ENCODE measurements at regions not wholly inside any gene's neighbourhood (a gene's known extent, or its start where the extent isn't known, plus 50 kb on each side); places are given as distances from the start of the nearest gene placed in this dataset.
"Not testable (repeated sequence)": the region's sequence is repeated elsewhere in the genome, so short reads cannot be mapped to it uniquely, and the experiment has no call there.

GRCh38 chr4:138113819-138114400 lies 128.2 kb downstream of the SLC7A11 start:
- Histone ChIP-seq H3K4me1 (ENCODE audit: control insufficient read depth in 3 of 3, insufficient read depth in 3 of 3, low read length in 3 of 3) (peaks cover 0 to 7% (median 3%) of the 10 kb centered on the region in 3 donors), H3K36me3 (ENCODE audit: control insufficient read depth in 3 of 3, insufficient read depth in 3 of 3, low read length in 3 of 3) (no peaks in the 10 kb centered on the region), H3K9me3 (ENCODE audit: control insufficient read depth in 3 of 3, low read length in 3 of 3) (no peaks in the 10 kb centered on the region), H3K27ac (ENCODE audit: low read depth, low read length) (no peak overlapping the region), H3K4me3 (ENCODE audit: low read length in 3 of 3) (no peak overlapping the region), H3K9ac (ENCODE audit: low read depth in 1 of 3, low read length in 3 of 3) (no peak overlapping the region), H3K27me3 (ENCODE audit: control insufficient read depth in 3 of 3, insufficient read depth in 3 of 3, low read length in 3 of 3) (no peaks in the 10 kb centered on the region)

DNA sequence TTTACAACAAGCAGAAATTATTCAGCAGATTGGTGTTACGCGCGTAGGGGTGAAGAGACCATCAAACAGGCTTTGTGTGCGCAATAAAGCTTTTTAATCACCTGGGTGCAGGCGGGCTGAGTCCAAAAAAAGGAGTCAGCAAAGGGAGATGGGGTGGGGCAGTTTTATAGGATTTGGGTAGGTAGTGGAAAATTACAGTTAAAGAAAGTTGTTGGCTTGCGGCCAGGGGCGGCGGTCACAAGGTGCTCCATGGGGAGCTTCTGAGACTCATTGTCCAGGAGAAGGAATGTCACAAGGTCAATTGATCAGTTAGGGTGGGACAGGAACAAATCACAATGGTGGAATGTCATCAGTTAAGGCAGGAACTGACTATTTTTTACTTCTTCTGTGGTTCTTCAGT lies 129.3 kb downstream of the SLC7A11 start:
- not testable (repeated sequence) for H3K36me3 ChIP-seq (ENCODE audit: control insufficient read depth in 3 of 3, insufficient read depth in 3 of 3, low read length in 3 of 3); H3K4me3 ChIP-seq (ENCODE audit: low read length in 3 of 3); H3K27me3 ChIP-seq (ENCODE audit: control insufficient read depth in 3 of 3, insufficient read depth in 3 of 3, low read length in 3 of 3); H3K9ac ChIP-seq (ENCODE audit: low read depth in 1 of 3, low read length in 3 of 3); H3K9me3 ChIP-seq (ENCODE audit: control insufficient read depth in 3 of 3, low read length in 3 of 3); H3K27ac ChIP-seq (ENCODE audit: low read depth, low read length); H3K4me1 ChIP-seq (ENCODE audit: control insufficient read depth in 3 of 3, insufficient read depth in 3 of 3, low read length in 3 of 3)

DNA sequence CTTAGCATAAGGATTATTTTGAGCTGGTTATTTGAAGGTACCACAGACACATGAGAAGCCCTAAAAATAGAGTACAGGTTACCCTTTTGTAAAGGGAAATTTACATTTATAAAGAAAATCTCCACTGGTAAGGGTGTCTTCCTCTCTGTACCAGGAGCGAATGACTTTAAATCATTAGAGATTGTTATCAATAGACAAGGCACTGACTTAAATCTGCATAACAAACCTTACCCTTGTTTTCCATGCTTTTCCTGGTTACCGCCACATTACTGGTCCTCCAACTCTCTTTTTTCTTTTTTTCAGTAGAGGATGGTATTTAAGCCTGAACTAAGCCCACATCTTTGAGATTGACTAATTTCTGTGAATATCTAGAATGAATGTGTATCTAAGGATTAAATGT lies 129.8 kb downstream of the SLC7A11 start:
- H3K36me3 ChIP-seq (ENCODE audit: control insufficient read depth in 3 of 3, insufficient read depth in 3 of 3, low read length in 3 of 3): no peaks in the 10 kb centered on the region
- H3K27ac ChIP-seq (ENCODE audit: low read depth, low read length): no peak overlapping the region

GRCh38 chr4:138111462-138112000 lies 130.6 kb downstream of the SLC7A11 start:
- Histone ChIP-seq H3K4me1 (ENCODE audit: control insufficient read depth in 3 of 3, insufficient read depth in 3 of 3, low read length in 3 of 3) (peaks cover 0 to 7% (median 3%) of the 10 kb centered on the region in 3 donors), H3K9ac (ENCODE audit: low read depth in 1 of 3, low read length in 3 of 3) (no peak overlapping the region)

More for the DNA sequence above, 129.8 kb downstream of the SLC7A11 start:
- Histone ChIP-seq H3K9ac (ENCODE audit: low read depth in 1 of 3, low read length in 3 of 3) (no peak overlapping the region), H3K27me3 (ENCODE audit: control insufficient read depth in 3 of 3, insufficient read depth in 3 of 3, low read length in 3 of 3) (no peaks in the 10 kb centered on the region), H3K4me1 (ENCODE audit: control insufficient read depth in 3 of 3, insufficient read depth in 3 of 3, low read length in 3 of 3) (peaks cover 0 to 7% (median 3%) of the 10 kb centered on the region in 3 donors), H3K4me3 (ENCODE audit: low read length in 3 of 3) (no peak overlapping the region), H3K9me3 (ENCODE audit: control insufficient read depth in 3 of 3, low read length in 3 of 3) (no peaks in the 10 kb centered on the region)

GRCh38 chr4:138110815-138111214 lies 131.3 kb downstream of the SLC7A11 start:
- H3K27me3 ChIP-seq (ENCODE audit: control insufficient read depth in 3 of 3, insufficient read depth in 3 of 3, low read length in 3 of 3): no peaks in the 10 kb centered on the region
- H3K9ac ChIP-seq (ENCODE audit: low read depth in 1 of 3, low read length in 3 of 3): no peak overlapping the region
- H3K36me3 ChIP-seq (ENCODE audit: control insufficient read depth in 3 of 3, insufficient read depth in 3 of 3, low read length in 3 of 3): no peaks in the 10 kb centered on the region
- no peaks in the 10 kb centered on the region for H3K9me3 ChIP-seq (ENCODE audit: control insufficient read depth in 3 of 3, low read length in 3 of 3)
- H3K4me1 ChIP-seq (ENCODE audit: control insufficient read depth in 3 of 3, insufficient read depth in 3 of 3, low read length in 3 of 3): peaks cover 0 to 7% (median 3%) of the 10 kb centered on the region in 3 donors
- no peak overlapping the region for H3K27ac ChIP-seq (ENCODE audit: low read depth, low read length)
- no peak overlapping the region for H3K4me3 ChIP-seq (ENCODE audit: low read length in 3 of 3)

More at GRCh38 chr4:138111462-138112000, 130.6 kb downstream of the SLC7A11 start:
- Histone ChIP-seq H3K9me3 (ENCODE audit: control insufficient read depth in 3 of 3, low read length in 3 of 3) (no peaks in the 10 kb centered on the region), H3K4me3 (ENCODE audit: low read length in 3 of 3) (no peak overlapping the region), H3K27me3 (ENCODE audit: control insufficient read depth in 3 of 3, insufficient read depth in 3 of 3, low read length in 3 of 3) (no peaks in the 10 kb centered on the region), H3K27ac (ENCODE audit: low read depth, low read length) (no peak overlapping the region), H3K36me3 (ENCODE audit: control insufficient read depth in 3 of 3, insufficient read depth in 3 of 3, low read length in 3 of 3) (no peaks in the 10 kb centered on the region)

GRCh38 chr4:138107023-138107422 lies 135.1 kb downstream of the SLC7A11 start:
- H3K27ac ChIP-seq (ENCODE audit: low read depth, low read length): no peak overlapping the region
- no peaks in the 10 kb centered on the region for H3K36me3 ChIP-seq (ENCODE audit: control insufficient read depth in 3 of 3, insufficient read depth in 3 of 3, low read length in 3 of 3)
- H3K4me3 ChIP-seq (ENCODE audit: low read length in 3 of 3): no peak overlapping the region
- H3K9ac ChIP-seq (ENCODE audit: low read depth in 1 of 3, low read length in 3 of 3): no peak overlapping the region
- H3K4me1 ChIP-seq (ENCODE audit: control insufficient read depth in 3 of 3, insufficient read depth in 3 of 3, low read length in 3 of 3): peaks cover 0 to 7% (median 7%) of the 10 kb centered on the region in 3 donors
- H3K9me3 ChIP-seq (ENCODE audit: control insufficient read depth in 3 of 3, low read length in 3 of 3): no peaks in the 10 kb centered on the region
- H3K27me3 ChIP-seq (ENCODE audit: control insufficient read depth in 3 of 3, insufficient read depth in 3 of 3, low read length in 3 of 3): no peaks in the 10 kb centered on the region

GRCh38 chr4:138105331-138105730 lies 136.8 kb downstream of the SLC7A11 start:
- Histone ChIP-seq H3K27ac (ENCODE audit: low read depth, low read length) (no peak overlapping the region), H3K4me3 (ENCODE audit: low read length in 3 of 3) (no peak overlapping the region), H3K9me3 (ENCODE audit: control insufficient read depth in 3 of 3, low read length in 3 of 3) (no peaks in the 10 kb centered on the region), H3K36me3 (ENCODE audit: control insufficient read depth in 3 of 3, insufficient read depth in 3 of 3, low read length in 3 of 3) (no peaks in the 10 kb centered on the region), H3K4me1 (ENCODE audit: control insufficient read depth in 3 of 3, insufficient read depth in 3 of 3, low read length in 3 of 3) (peaks cover 0 to 7% (median 4%) of the 10 kb centered on the region in 3 donors), H3K27me3 (ENCODE audit: control insufficient read depth in 3 of 3, insufficient read depth in 3 of 3, low read length in 3 of 3) (no peaks in the 10 kb centered on the region), H3K9ac (ENCODE audit: low read depth in 1 of 3, low read length in 3 of 3) (no peak overlapping the region)

- Histone ChIP-seq H3K9ac (ENCODE audit: low read depth in 1 of 3, low read length in 3 of 3) (peak overlapping the region in 1 of 3 donors; percentile 9), H3K4me1 (ENCODE audit: control insufficient read depth in 3 of 3, insufficient read depth in 3 of 3, low read length in 3 of 3) (peaks cover 0 to 7% (median 4%) of the 10 kb centered on the region in 3 donors), H3K27me3 (ENCODE audit: control insufficient read depth in 3 of 3, insufficient read depth in 3 of 3, low read length in 3 of 3) (no peaks in the 10 kb centered on the region), H3K9me3 (ENCODE audit: control insufficient read depth in 3 of 3, low read length in 3 of 3) (no peaks in the 10 kb centered on the region), H3K27ac (ENCODE audit: low read depth, low read length) (no peak overlapping the region), H3K4me3 (ENCODE audit: low read length in 3 of 3) (peak overlapping the region in 2 of 3 donors; percentile 49 to 53), H3K36me3 (ENCODE audit: control insufficient read depth in 3 of 3, insufficient read depth in 3 of 3, low read length in 3 of 3) (no peaks in the 10 kb centered on the region)
These were observed 137.9 kb downstream of the SLC7A11 start for GRCh38 chr4:138104284-138104680.

- Histone ChIP-seq H3K9ac (ENCODE audit: low read depth in 1 of 3, low read length in 3 of 3) (peak overlapping the region in 1 of 3 donors; percentile 9), H3K4me3 (ENCODE audit: low read length in 3 of 3) (peak overlapping the region in 2 of 3 donors; percentile 49 to 53), H3K27ac (ENCODE audit: low read depth, low read length) (no peak overlapping the region), H3K36me3 (ENCODE audit: control insufficient read depth in 3 of 3, insufficient read depth in 3 of 3, low read length in 3 of 3) (no peaks in the 10 kb centered on the region), H3K9me3 (ENCODE audit: control insufficient read depth in 3 of 3, low read length in 3 of 3) (no peaks in the 10 kb centered on the region), H3K27me3 (ENCODE audit: control insufficient read depth in 3 of 3, insufficient read depth in 3 of 3, low read length in 3 of 3) (no peaks in the 10 kb centered on the region), H3K4me1 (ENCODE audit: control insufficient read depth in 3 of 3, insufficient read depth in 3 of 3, low read length in 3 of 3) (peaks cover 0 to 7% (median 4%) of the 10 kb centered on the region in 3 donors)
These were observed 138.4 kb downstream of the SLC7A11 start for GRCh38 chr4:138103597-138104283.

DNA sequence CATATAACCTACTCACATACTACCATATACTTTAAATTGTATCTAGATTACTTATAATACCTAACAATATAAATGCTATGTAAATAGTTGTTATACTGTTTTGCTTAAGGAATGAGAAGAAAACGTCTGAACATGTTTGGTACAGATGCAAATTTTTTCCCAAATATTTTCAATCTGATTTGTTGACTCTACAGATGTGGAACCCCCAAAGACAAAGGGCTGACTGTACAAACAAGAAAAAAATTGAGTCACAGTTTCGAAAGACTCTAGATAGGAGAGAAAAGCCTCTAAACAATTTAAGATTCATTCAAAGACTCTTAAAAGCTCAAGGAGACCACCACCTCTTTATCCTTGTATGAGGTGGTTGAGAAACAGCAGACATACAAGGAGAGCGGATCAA lies 142.8 kb downstream of the SLC7A11 start:
- H3K27me3 ChIP-seq (ENCODE audit: control insufficient read depth in 3 of 3, insufficient read depth in 3 of 3, low read length in 3 of 3): no peaks in the 10 kb centered on the region
- H3K9ac ChIP-seq (ENCODE audit: low read depth in 1 of 3, low read length in 3 of 3): no peak overlapping the region
- no peaks in the 10 kb centered on the region for H3K9me3 ChIP-seq (ENCODE audit: control insufficient read depth in 3 of 3, low read length in 3 of 3)
- no peak overlapping the region for H3K4me3 ChIP-seq (ENCODE audit: low read length in 3 of 3)
- H3K36me3 ChIP-seq (ENCODE audit: control insufficient read depth in 3 of 3, insufficient read depth in 3 of 3, low read length in 3 of 3): no peaks in the 10 kb centered on the region
- peaks cover 0 to 4% (median 1%) of the 10 kb centered on the region in 3 donors for H3K4me1 ChIP-seq (ENCODE audit: control insufficient read depth in 3 of 3, insufficient read depth in 3 of 3, low read length in 3 of 3)
- H3K27ac ChIP-seq (ENCODE audit: low read depth, low read length): no peak overlapping the region

Measured in skeletal muscle tissue (tissue), 3 donors.